Hematopoietic multipotent progenitor cell treated with erythropoietin and hydrocortisone succinate and interleukin-3 and kit ligand, for 6 days (in vitro differentiated cells): ENCODE measurements at regions not wholly inside any gene's neighbourhood (a gene's known extent, or its start where the extent isn't known, plus 50 kb on each side); places are given as distances from the start of the nearest gene placed in this dataset.
"Not testable (repeated sequence)": the region's sequence is repeated elsewhere in the genome, so short reads cannot be mapped to it uniquely, and the experiment has no call there.

Source experiments
- DNase-seq: peaks from one replicate; pipeline ENCODE4 v3.0.0-alpha.2; 2015

GRCh38 chr1:90346349-90346748 lies 351.4 kb downstream of the ZNF326 start:
- no peak for DNase-seq

- DNase-seq, result no peak
Observed at GRCh38 chr1:90344963-90345730, 350.2 kb downstream of the ZNF326 start.

DNA sequence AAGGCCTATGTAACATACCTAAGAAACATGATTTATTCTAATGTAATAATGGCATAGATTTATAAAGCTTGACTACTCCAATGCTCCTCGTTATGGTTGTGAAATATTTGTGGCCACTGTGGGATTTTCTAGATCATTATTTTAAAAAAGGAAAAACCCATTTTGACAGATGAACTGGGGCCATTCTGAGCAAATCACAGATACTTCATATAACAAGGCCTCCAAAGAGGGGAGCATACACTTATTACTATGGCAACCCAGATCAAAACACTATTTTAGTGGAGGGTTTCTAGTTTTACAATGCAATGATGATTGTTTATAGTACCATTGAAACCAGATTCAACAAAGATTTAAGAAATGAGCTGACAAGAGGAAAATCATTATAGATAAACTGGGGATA lies 346.6 kb downstream of the ZNF326 start:
- no peak for DNase-seq

DNA sequence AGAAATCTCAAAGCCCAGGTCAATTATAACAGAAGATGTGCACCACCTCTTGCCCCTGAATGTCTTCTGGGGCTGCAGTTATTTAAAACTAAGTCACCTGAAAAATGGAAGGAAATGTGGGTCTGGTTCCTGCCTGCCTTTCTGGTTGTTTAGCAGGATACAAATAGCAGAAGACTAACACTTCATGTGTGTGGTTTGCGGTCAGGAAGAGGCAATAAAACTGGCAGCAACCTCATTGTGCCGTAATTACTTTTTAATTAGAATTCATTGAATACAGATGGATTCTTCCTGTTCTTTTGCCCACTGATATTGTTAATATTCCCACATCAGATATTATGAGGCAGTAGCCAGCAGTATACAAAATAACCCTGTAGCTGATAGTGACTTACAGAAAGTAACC lies 345.7 kb downstream of the ZNF326 start:
- peak; percentile 51 for DNase-seq

- DNase-seq, result peak; percentile 68
Observed at GRCh38 chr1:90339811-90340210, 344.9 kb downstream of the ZNF326 start.

DNA sequence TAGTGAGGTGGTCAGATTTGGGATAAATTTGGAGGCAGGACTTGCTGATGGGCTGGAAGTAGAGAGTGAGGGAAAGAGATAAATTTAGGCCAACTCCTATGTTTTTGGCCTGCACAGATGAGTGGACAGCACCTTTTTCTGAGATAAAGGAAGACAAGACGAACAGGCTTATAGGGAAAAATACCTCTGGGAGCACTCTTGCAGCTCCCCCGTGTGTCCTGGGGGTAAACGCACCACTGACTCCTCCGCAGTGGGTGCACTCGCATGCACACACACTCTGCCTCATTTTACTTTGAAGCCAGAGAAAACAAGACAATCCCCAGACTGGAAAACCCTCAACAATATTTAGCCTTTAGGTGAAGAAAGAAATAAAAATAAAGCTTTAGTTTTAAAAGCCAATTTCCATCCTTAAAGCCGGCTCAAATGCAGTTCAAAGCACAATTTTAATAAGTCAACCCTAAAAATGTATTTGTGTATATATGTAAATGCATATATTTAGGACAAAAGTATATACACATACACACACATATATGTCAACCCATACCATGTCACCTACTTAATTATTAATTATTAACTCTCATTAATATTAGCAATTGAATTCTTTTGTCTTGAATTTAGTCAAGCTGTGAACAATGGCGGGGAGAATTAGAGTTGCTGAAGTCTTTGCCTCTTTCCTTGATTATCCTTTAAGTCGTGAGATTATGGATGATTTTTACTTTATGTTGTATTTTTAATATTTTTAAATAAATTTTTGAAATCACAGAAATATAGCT lies 341.8 kb downstream of the ZNF326 start:
- DNase-seq, result no peak

DNA sequence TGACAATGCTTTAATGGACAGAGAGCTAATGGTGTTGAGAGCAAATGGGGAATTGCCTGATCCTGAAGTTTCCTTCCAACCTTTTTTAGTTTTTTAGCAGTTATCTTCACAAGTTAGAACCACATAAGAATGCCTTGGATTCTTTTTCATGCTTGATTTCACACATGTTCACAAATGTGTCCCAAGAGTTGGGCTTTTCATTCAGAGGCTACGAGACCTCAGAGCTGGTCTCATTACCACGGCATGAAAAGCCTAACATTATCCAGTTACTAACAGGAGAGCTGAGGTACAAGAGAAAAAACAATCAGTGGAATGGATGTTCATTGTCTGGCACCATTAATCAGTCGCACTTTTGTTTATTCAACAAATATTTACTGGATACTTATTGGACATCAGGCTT lies 340.6 kb downstream of the ZNF326 start:
- no peak for DNase-seq

- no peak for DNase-seq
Observed at GRCh38 chr1:90334137-90334536, 339.2 kb downstream of the ZNF326 start.

DNA sequence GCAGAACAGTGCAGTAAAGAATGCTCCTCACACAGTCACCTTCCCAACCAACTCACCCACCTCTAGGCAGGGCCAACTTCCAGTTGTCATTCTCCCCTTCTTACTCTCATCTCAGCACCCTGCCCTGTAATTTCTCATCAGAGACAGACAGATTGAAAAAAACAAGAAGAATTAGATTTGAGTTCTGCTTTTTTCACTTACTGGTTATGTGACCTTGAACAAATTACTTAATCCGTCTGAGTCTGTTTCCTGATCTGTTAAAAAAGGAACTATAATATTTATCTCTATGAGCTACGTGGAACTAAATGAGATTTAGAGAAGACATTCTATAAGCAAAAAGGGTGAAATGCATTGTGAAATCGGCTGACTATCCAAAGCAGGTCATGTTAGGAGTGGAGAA lies 330.3 kb downstream of the ZNF326 start:
- DNase-seq, result peak; percentile 58

- DNase-seq, result no peak
Observed at GRCh38 chr1:90322186-90322585, 327.3 kb downstream of the ZNF326 start.

- no peak for DNase-seq
Observed at GRCh38 chr1:90319918-90320317, 325.0 kb downstream of the ZNF326 start.

GRCh38 chr1:90318431-90318830 lies 323.5 kb downstream of the ZNF326 start:
- no peak for DNase-seq

- DNase-seq, result no peak
Observed at GRCh38 chr1:90317628-90318027, 322.7 kb downstream of the ZNF326 start.

DNA sequence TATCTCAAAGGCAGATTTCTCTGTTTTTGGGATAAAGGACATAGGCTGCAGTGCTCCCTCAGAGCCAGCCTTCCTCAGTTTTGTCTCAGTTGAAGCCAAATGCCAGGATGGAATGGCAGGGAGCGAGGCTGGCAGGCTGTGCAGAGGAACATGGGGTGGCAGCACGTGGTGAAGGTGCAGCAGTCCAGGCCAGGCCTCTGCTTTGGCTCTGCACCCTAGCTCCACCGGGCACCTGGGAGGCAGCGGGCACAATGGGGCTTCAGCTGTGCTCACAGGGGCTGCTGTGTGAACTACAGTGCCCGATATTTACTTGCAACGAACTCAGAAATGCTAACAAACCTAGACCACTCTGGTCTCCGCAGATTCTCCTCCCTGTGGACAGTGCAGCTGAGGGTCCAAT lies 319.6 kb downstream of the ZNF326 start:
- no peak for DNase-seq

- no peak for DNase-seq
Observed at GRCh38 chr1:90313778-90314177, 318.9 kb downstream of the ZNF326 start.

DNA sequence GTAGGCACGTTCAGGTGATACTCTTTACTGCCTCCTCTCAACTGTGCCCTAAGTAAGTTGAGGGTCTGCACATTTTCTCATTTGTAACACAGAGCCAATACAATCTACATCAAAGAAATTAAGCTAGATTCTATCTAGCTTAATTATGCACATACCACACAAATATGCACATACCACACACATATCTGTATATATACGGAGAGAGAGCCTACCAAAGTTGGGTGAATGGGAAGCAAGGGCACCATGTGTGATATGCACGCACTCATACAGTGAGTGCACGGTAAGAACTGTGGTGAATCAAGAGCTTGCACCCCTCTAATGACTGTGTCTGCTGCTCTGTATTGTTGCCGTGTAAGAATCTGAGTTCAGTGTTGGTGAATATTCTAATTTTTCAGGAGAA lies 314.9 kb downstream of the ZNF326 start:
- DNase-seq, result no peak

- DNase-seq, result no peak
Observed at GRCh38 chr1:90308421-90308820, 313.5 kb downstream of the ZNF326 start.

DNA sequence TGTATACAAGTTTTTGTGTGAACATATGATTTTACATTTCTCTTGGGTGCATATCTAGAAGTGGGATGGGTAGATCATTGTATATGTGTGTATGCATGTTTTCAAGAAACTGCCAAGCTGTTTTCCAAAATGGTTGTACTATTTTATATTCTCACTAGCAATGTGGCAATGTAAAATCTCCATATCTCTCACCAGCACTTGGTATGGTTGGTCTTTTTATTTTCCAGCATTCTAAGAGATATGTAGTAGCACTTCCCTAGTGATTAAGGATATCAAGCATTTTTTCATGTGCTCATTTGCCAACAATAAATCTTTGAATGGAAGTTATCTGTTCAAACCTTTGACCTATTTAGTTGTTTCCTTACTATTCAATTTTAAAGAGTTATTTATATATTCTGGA lies 310.7 kb downstream of the ZNF326 start:
- no peak for DNase-seq

- DNase-seq, result no peak
Observed at GRCh38 chr1:90296327-90296726, 301.4 kb downstream of the ZNF326 start.

DNA sequence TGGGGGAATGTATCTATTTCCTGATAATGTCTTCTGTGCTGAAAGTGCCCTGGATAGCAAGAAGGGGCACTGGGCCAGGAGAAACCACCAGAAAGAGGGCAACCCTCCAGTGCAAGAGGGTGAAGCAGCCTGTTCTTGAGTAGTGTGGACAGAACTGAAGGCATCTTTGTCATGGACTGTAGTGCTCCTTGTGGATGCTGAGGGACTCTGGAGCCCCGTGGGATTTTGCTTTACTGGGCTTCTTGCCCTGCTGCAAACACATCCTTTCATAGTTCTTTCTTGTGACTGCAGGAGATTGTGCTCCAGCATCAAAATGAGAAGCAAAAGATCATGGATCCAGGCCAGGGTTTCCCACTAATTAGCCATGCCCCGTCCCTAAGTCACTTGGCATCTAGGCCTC lies 300.6 kb downstream of the ZNF326 start:
- no peak for DNase-seq

GRCh38 chr1:90291431-90292216 lies 296.7 kb downstream of the ZNF326 start:
- no peak for DNase-seq

GRCh38 chr1:90282811-90283210 lies 287.9 kb downstream of the ZNF326 start:
- DNase-seq, result no peak

DNA sequence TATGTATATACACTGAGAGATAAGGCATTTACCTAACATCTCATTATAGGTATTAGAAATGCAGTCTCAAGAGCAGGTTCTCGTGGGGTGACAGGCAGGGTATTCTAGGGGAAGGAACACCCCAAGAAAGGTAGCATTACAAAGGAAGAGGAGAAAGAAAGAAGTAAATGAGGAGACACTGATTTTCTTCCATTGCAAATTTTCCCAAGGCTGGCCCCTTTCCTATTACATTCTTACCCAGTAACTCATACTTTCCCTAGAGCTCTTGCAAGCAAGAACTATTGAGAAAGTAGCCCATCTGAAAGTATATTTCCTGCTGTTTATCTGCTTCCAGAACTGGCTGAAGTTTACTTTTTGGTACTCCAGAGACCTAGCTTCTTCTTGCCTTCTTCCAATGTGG lies 287.0 kb downstream of the ZNF326 start:
- DNase-seq, result not testable (repeated sequence)

GRCh38 chr1:90277270-90277669 lies 282.4 kb downstream of the ZNF326 start:
- no peak for DNase-seq
